WTC11 (cell line): ENCODE measurements at regions not wholly inside any gene's neighbourhood (a gene's known extent, or its start where the extent isn't known, plus 50 kb on each side); places are given as distances from the start of the nearest gene placed in this dataset.

Experiments used
- ATAC-seq: fragments of 200-7000 bp; cut with Tn5 transposase; 2 replicates; pipeline ENCODE4 v1.10.0; 2021; ENCODE audit warnings: mild to moderate bottlenecking, moderate library complexity
- CTCF ChIA-PET: fragments of 300-600 bp; sonication (Branson Sonifier 250); formaldehyde crosslinking; loops from one replicate; lab custom pipeline; 2021; ENCODE audit warnings: antibody characterized with exemption; lab: Charles Lee
- POLR2A ChIA-PET: fragments of 350-600 bp; sonication (Branson Sonifier 250); formaldehyde crosslinking; loops from one replicate; lab custom pipeline; 2021; ENCODE audit warnings: antibody characterized with exemption; lab: Charles Lee
- DNase-seq: peaks from one replicate; pipeline ENCODE4 v3.0.0; 2021; ENCODE audit warnings: low spot score
- H3K27ac Mint-ChIP-seq: 2 replicates; pipeline ENCODE4 v1.8.0; 2021; ENCODE audit warnings: mixed read lengths
- H3K27me3 Mint-ChIP-seq: 2 replicates; pipeline ENCODE4 v1.8.0; 2021; ENCODE audit warnings: low read depth, mild to moderate bottlenecking, moderate library complexity, mixed read lengths
- H3K36me3 Mint-ChIP-seq: 2 replicates; pipeline ENCODE4 v1.8.0; 2021; ENCODE audit warnings: mixed read lengths
- H3K4me1 Mint-ChIP-seq: 2 replicates; pipeline ENCODE4 v1.8.0; 2022; ENCODE audit warnings: mixed read lengths
- H3K4me3 Mint-ChIP-seq: 2 replicates; pipeline ENCODE4 v1.8.0; 2021; ENCODE audit warnings: mild to moderate bottlenecking, moderate library complexity, mixed read lengths
- H3K9me3 Mint-ChIP-seq: 2 replicates; pipeline ENCODE4 v1.8.0; 2021; ENCODE audit warnings: mixed read lengths
- AR ChIP-seq: fragments of 250-450 bp; sonication (Bioruptor Pico); IDR thresholded peaks from 2 replicates; pipeline ENCODE4 v1.9.0; 2021; ENCODE audit warnings: mild to moderate bottlenecking
- CDX4 ChIP-seq: fragments of 250-450 bp; sonication (Bioruptor Pico); IDR thresholded peaks from 2 replicates; pipeline ENCODE4 v1.9.0; 2021; ENCODE audit warnings: moderate library complexity, mild to moderate bottlenecking, inconsistent platforms, borderline replicate concordance
- E2F1 ChIP-seq: sonication (generic); formaldehyde crosslinking; IDR thresholded peaks from 2 replicates; pipeline ENCODE4 v1.8.0; 2022; ENCODE audit warnings: mild to moderate bottlenecking, missing genetic modification reagents
- ETV6 ChIP-seq: sonication (generic); formaldehyde crosslinking; IDR thresholded peaks from 2 replicates; pipeline ENCODE4 v1.8.1; 2022; ENCODE audit warnings: mild to moderate bottlenecking, missing genetic modification reagents
- FOXP4 ChIP-seq: sonication (generic); formaldehyde crosslinking; IDR thresholded peaks from 2 replicates; pipeline ENCODE4 v1.8.0; 2022; ENCODE audit warnings: mild to moderate bottlenecking, missing genetic modification reagents
- GRHL2 ChIP-seq: fragments of 250-450 bp; sonication (Bioruptor Pico); IDR thresholded peaks from 2 replicates; pipeline ENCODE4 v1.8.0; 2022; ENCODE audit warnings: mild to moderate bottlenecking, moderate library complexity; ENCODE audit not compliant: insufficient replicate concordance, severe bottlenecking
- KAT7 ChIP-seq: sonication (generic); formaldehyde crosslinking; IDR thresholded peaks from 2 replicates; pipeline ENCODE4 v1.8.1; 2023; ENCODE audit warnings: missing genetic modification reagents, mild to moderate bottlenecking, borderline replicate concordance
- MYBL2 ChIP-seq: sonication (generic); formaldehyde crosslinking; IDR thresholded peaks from 2 replicates; pipeline ENCODE4 v1.8.1; 2023; ENCODE audit warnings: mild to moderate bottlenecking, moderate library complexity, missing genetic modification reagents
- NR1H2 ChIP-seq: sonication (generic); formaldehyde crosslinking; IDR thresholded peaks from 2 replicates; pipeline ENCODE4 v1.9.0; 2021; ENCODE audit warnings: mild to moderate bottlenecking, moderate library complexity, missing genetic modification reagents
- SOX15 ChIP-seq: fragments of 250-450 bp; sonication (Bioruptor Pico); IDR thresholded peaks from 2 replicates; pipeline ENCODE4 v1.9.0; 2021; ENCODE audit warnings: mild to moderate bottlenecking
- TEAD1 ChIP-seq: sonication (generic); formaldehyde crosslinking; IDR thresholded peaks from 2 replicates; pipeline ENCODE4 v1.8.0; 2022; ENCODE audit warnings: mild to moderate bottlenecking, missing genetic modification reagents
- ZNF232 ChIP-seq: sonication (generic); formaldehyde crosslinking; IDR thresholded peaks from 2 replicates; pipeline ENCODE4 v1.8.0; 2022; ENCODE audit warnings: mild to moderate bottlenecking, missing genetic modification reagents
- ZNF416 ChIP-seq: fragments of 250-450 bp; sonication (Bioruptor Pico); IDR thresholded peaks from 2 replicates; pipeline ENCODE4 v1.9.0; 2021; ENCODE audit warnings: mild to moderate bottlenecking, inconsistent platforms
- ZNF423 ChIP-seq: fragments of 250-450 bp; sonication (Bioruptor Pico); IDR thresholded peaks from 2 replicates; pipeline ENCODE4 v2.1.2; 2022; ENCODE audit warnings: mild to moderate bottlenecking, moderate library complexity

GRCh38 chr3:159841766-159842165 is 146.9 kb upstream of the IL12A start (continued):
- TF ChIP-seq E2F1, result no peak
- TF ChIP-seq, all 79 proteins: peak for 0

GRCh38 chr3:159843840-159844730 is 144.6 kb upstream of the IL12A start:
- Mint-ChIP-seq H3K36me3 (peaks cover 9% of the 10 kb centered on the region), H3K27ac (no peak overlapping the region), H3K4me3 (no peak overlapping the region), H3K4me1 (peaks cover 47% of the 10 kb centered on the region), H3K27me3 (no peaks in the 10 kb centered on the region), H3K9me3 (peaks cover 12% of the 10 kb centered on the region)
- no peak for DNase-seq
- ChIA-PET POLR2A (interaction anchor here (0.6 to 0.7 kb wide), 2 partner anchors 662 to 952 kb away, joined by 3 to 4 read pairs; no protein-coding TSS in a partner anchor), CTCF (interaction anchor here (1.0 to 1.9 kb wide), 2 partner anchors 15 to 144 kb away, joined by 3 to 6 read pairs; partner anchors contain the start of gene IL12A)
- no peak for TF ChIP-seq ZNF416 (CRISPR knock-in tag)
- TF ChIP-seq MYBL2 (CRISPR knock-in tag), result no peak
- no peak for TF ChIP-seq ZNF423 (CRISPR knock-in tag)
- no peak for ATAC-seq

GRCh38 chr3:159844801-159845261 is 143.8 kb upstream of the IL12A start:
- ChIA-PET CTCF (interaction anchor here (1.0 to 1.9 kb wide), 2 partner anchors 16 to 143 kb away, joined by 3 to 6 read pairs; partner anchors contain the start of gene IL12A), POLR2A (no interaction called here)
- ATAC-seq (no peak), DNase-seq (no peak)
- TF ChIP-seq FOXP4 (no peak), KAT7 (CRISPR knock-in tag) (no peak), CDX4 (no peak), TEAD1 (CRISPR knock-in tag) (no peak), SOX15 (CRISPR knock-in tag) (no peak), GRHL2 (CRISPR knock-in tag) (no peak), AR (CRISPR knock-in tag) (no peak), ETV6 (no peak), NR1H2 (no peak), ZNF232 (CRISPR knock-in tag) (no peak)
- Mint-ChIP-seq H3K4me1 (peaks cover 42% of the 10 kb centered on the region), H3K27me3 (no peaks in the 10 kb centered on the region), H3K4me3 (no peak overlapping the region), H3K9me3 (peaks cover 13% of the 10 kb centered on the region), H3K36me3 (peaks cover 9% of the 10 kb centered on the region), H3K27ac (no peak overlapping the region)
